HG03521 (cell line): ENCODE measurements at regions not wholly inside any gene's neighbourhood (a gene's known extent, or its start where the extent isn't known, plus 50 kb on each side); places are given as distances from the start of the nearest gene placed in this dataset.
"Not testable (repeated sequence)": the region's sequence is repeated elsewhere in the genome, so short reads cannot be mapped to it uniquely, and the experiment has no call there.

Source experiments
- ATAC-seq: cut with Tn5 transposase; IDR thresholded peaks from one replicate; pipeline ENCODE4 v1.9.1; 2021; ENCODE audit warnings: mild to moderate bottlenecking, moderate library complexity; ENCODE audit not compliant: unreplicated experiment

DNA sequence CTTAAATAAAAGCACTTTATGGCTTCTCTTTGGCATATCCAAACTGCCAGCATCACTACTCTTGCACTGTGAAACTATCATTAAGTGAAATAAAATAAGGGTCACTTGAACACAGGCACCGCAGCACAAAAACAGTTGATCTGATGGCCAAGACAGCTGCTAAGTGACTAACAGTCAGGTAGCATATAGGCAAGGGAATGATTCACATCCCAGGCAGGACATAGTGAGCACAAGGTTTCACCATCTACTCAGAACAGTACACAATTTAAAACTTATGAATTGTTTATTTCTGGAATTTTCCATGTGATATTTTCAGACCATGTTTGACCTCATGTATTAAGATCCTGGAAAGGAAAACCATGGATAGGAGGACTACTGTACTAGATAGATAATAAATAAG, 214.2 kb downstream of the MREG start:
- no peak for ATAC-seq

- ATAC-seq: no peak
Measured at GRCh38 chr2:215797676-215798075, 215.7 kb downstream of the MREG start.

DNA sequence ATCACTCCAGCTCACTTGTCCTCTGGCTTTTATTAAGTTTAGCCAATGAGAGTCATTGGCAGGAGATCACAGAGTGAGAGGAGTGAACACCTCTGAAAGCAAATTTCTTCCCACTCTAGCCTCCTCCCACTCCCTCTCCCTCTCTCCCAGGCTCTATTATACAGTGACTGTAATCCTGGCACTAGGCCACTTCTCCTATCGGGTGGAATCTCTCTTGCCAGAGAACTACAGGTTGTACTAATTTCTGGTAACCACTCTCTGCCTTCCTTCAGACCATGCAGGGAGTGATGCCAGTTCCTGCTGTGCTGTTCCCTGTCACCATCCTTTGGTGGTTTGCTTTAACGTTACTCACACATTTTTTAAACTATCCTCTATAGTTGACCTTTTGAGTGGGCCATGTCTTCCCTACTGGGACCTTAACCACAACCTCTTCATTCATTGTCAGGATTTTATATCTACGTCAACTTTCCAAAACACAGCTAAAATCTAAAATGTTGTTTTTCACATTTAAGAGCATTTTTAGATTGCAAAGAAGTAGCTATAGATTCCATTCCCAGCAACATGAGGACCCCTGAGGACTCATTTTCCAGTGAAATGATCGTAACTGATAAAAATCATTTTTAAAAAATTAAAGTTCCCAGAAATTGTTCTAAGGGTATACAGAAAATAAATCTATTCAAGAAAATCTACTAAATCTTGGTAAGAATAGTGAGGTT, 217.1 kb downstream of the MREG start:
- no peak for ATAC-seq

- ATAC-seq: no peak
Measured at GRCh38 chr2:215794829-215795546, 218.4 kb downstream of the MREG start.

DNA sequence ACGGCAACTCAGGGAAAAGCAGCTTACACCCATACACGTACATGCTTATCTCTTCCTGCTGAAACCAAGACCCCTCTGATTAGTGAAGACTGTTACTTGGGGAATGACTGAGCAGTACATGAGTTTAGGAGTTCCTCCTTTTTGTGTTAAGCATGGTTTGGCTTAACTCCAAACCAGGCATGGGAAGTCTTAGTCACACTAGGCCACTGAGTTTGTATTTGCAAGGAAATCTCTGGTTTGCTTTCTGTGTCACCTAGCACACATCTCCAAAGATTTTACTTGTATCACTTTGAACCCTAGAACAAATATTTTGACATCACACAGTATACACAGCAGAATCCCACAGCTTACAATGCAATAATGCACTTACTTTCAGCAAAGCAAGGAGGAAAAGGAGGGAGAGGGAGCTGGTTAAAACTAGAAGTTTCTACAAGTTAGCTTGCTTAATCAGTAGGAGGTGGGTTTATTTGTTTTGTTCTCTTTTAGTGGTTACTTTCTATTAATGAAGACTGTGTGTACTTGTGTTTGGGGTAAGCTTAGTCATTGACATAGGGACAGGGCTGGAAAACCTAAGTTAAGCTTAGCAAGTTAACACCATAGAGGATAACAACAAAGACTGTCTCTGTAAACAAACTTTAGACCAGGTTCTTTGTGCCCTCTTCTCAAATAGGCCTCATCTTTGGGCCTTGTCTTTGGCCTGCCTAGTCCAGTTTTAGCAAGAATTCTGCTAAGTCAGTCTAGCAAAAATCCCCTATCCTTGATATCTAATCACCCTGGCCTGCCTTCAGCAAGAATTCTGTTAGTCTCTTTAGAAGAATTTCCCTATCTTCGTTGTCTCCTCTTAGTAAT, 219.4 kb downstream of the MREG start:
- ATAC-seq: peak; percentile 48

- ATAC-seq: no peak
Measured at GRCh38 chr2:215791481-215791937, 221.8 kb downstream of the MREG start.

GRCh38 chr2:215790523-215791421, 222.6 kb downstream of the MREG start:
- ATAC-seq: no peak

DNA sequence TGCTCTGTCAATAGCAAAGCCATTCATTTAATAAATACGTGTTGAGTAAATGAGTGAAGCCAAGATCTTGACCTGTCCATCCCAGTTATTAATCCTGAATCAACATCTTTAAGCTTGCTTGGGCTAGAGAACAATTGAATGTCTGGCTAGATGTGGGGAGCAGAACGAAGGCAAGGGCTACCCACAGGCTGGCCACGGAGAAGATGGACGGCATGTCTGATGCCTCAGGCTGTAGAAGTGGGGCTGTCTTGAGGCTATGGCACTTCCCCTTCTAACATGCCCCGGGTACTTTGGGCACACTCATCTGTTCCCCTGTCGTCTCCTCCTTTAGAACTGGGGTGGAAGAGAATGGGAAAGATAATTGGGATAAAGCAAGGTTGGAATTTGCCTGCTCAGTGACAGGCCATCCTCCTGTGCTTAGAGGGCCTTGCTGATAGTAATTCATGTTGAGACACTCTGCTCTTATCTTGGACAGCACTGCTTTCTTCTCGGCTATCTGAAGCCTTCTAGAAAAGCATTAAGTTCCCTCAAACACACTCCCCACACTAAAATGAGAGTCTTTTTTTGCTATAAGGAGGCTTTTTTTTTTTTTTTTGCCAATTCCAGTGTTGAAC, 225.7 kb downstream of the MREG start:
- ATAC-seq: no peak

DNA sequence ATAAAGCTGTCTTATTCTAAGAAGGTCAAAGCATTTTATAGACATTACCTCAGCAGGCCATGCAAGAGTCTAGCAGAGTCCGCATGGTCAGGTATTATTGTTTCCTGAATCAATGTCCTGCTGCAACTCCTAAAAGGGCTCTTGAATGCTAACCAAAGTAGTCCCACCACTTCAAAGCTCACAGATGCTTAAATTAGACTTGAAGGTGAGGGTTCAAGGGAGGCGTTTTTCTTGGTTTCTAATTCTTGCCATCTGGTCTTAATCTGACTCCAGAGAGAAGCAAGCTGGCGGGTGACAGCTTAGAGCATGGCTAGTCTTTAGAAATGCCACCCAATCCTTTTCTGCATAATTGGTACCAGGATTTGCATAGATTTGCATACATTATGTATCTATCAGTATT, 226.3 kb downstream of the MREG start:
- no peak for ATAC-seq

- no peak for ATAC-seq
Measured at GRCh38 chr2:215784371-215784783, 229.0 kb downstream of the MREG start.

DNA sequence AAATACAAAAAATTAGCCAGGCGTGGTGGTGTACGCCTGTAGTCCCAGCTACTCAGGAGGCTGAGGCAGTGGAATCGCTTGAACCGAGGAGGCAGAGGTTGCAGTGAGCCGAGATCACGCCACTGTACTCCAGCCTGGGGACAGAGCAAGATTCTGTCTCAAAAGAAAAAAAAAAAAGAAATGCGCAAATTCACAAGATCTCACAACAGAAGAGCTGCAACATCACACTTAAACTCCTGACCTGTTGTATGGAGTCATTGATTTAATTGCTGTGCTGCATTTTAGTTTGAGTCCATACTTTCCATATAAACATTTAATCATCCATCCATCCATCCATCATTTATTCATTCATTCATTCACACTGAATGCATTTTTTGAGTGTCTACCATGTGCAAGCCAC, 229.7 kb downstream of the MREG start:
- ATAC-seq: not testable (repeated sequence)

DNA sequence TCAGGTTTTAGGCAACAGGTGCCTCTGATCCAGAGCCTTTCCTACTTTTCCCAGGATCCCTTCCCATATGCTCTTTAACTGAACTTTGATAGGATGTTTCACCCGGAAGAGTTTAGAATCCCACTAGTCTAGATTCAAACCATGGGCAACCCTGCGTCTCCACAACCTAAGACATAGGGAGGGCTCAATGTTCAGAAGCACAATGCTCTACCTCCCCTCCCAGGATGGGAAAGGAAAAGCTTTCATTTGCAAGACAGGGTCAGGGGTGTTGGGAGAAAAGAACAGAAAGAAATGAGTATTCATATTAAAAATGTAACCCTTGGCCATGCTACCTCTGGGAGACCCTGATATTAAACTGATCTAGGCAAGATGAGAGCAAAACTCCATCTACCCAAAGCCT, 230.4 kb downstream of the MREG start:
- ATAC-seq: no peak

- no peak for ATAC-seq
Measured at GRCh38 chr2:215782295-215782694, 231.1 kb downstream of the MREG start.

DNA sequence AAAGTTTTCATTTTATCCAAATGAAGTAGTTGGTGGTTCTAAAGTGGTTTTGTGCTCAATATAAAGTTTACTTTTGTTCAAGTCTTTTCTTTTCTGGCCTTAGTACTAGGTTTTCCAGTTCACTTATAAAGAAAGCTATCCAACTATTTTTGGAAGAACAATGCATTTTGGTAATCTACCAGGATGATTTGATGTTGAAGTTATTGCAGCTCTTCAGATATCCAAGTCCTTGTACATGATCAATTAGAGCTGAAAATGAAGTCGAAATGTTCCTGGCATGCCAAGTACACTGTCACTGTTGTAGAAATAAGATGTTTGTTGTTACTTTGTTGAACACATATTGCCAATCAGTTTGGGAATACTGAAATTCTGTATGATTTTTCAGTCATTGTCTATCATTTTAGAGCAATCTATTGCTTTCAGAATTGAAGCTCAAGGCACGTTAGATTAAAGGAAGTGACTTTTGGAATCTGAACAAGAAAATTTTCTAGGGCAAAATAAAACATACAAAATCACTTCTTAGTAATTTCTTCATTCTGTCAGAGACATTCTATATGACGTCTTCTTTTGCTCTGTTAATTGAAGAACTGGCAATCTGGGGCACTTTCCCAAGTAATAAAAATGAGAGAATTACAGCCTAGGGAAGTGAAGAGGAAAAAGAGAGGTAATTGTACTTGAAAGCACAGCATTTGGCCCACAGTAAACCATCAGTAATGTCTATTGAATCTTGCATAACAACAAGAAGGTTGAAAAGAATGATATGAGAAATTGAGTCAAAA, 232.3 kb downstream of the MREG start:
- no peak for ATAC-seq

- ATAC-seq: no peak
Measured at GRCh38 chr2:215780313-215780712, 233.0 kb downstream of the MREG start.

DNA sequence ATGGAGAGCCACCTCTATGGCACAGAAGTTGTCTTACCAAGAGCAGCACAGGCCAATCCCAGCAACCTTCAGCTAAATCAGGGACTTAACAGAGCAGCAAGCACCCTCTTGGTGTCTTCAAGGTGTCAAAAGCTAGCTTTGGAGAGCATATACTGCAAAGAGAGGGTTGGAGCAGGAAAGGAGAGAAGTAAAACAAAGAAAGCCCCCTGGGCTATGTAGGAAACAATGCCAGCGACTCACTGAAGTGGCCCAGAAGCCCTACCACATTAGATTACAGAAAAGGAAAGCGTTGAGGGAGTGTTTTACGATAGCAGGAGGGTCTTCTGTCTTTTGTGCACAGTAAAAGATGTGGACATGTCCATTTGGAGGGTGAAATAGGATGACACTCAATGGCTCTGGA, 233.4 kb downstream of the MREG start:
- ATAC-seq: no peak

DNA sequence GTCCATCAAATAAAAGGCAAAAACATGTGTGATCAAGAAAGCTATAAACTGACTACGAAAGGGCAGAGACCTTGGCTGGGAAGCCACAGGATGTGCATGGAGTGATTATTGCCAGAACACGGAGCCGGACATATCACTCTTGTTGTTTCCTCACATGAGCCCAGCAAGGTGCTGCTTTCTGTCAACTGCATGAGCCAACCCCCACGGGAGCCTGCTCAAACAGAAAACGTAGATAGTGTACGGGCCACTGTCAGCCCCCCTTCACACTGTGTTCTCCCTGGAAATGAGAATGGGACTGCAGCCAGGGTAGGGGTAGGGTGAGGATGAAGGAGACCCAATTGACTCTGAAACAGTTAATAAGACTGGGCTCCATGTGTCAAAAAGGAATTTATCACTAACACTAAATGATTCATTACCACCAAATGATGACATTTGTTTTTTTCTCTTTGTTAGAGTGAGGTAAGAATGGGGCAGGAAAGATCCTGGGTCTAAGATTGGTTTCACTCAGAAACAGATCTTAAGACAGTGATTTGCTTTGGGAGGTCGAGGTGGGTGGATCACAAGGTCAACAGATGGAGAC, 235.8 kb downstream of the MREG start:
- ATAC-seq: no peak

DNA sequence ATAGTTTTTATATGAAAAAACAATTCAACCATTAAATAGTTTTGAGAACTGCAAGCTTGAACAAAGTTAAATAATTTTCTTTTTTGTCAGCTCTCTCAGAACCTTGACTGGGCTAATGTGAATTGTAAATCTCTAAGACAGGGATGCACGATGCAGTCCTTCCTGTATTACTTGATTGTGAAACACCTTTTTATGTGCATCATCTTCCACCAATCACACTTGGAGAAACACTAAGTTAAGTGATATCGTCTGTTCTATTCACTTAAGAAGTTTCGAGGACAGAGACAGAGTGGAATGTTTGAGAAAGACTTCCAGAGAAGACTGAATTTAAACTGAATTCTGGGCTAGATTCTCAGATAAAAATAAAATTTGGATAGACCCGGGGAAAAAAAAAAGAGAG, 238.2 kb downstream of the MREG start:
- no peak for ATAC-seq

GRCh38 chr2:215773728-215774127, 239.6 kb downstream of the MREG start:
- no peak for ATAC-seq
